CD4-positive, CD25-positive, alpha-beta regulatory T cell (primary cell): ENCODE measurements at regions not wholly inside any gene's neighbourhood (a gene's known extent, or its start where the extent isn't known, plus 50 kb on each side); places are given as distances from the start of the nearest gene placed in this dataset.

Experiments
- ATAC-seq, 2 donors: fragments of 150-1000 bp; cut with Tn5 transposase; one replicate each; pipeline ENCODE4 v1.10.0; 2021; ENCODE audit warnings: low read depth in 2 of 2, moderate number of reproducible peaks in 2 of 2, moderate library complexity in 1 of 2
- DNase-seq, 3 donors: peaks; one replicate each; pipeline versions ENCODE4 v3.0.0 to v3.0.0-alpha.2; 2012 to 2022; ENCODE audit warnings: mixed read lengths in 1 of 3
- H3K27ac ChIP-seq: one replicate; pipeline ENCODE4 v1.7.0; 2013; ENCODE audit warnings: mild to moderate bottlenecking, low read length; ENCODE audit not compliant: insufficient read depth, poor library complexity, severe bottlenecking
- H3K27me3 ChIP-seq: one replicate; pipeline ENCODE4 v1.7.0; 2013; ENCODE audit warnings: low read length; ENCODE audit not compliant: control insufficient read depth, insufficient read depth
- H3K36me3 ChIP-seq: one replicate; pipeline ENCODE4 v1.7.0; 2013; ENCODE audit warnings: mild to moderate bottlenecking, low read length, moderate library complexity; ENCODE audit not compliant: control insufficient read depth, insufficient read depth
- H3K4me1 ChIP-seq: 2 replicates; pipeline ENCODE4 v1.7.0; 2013; ENCODE audit warnings: mild to moderate bottlenecking, low read length; ENCODE audit not compliant: insufficient read depth, control insufficient read depth, poor library complexity, severe bottlenecking
- H3K4me3 ChIP-seq: one replicate; pipeline ENCODE4 v1.7.0; 2013; ENCODE audit warnings: low read depth, mild to moderate bottlenecking, low read length, moderate library complexity
- H3K9me3 ChIP-seq, 2 experiments: 1 replicate in 1 of 2; 2 replicates in 1 of 2; pipeline ENCODE4 v1.7.0; 2013; ENCODE audit warnings: low read length in 2 of 2, mild to moderate bottlenecking in 1 of 2, moderate library complexity in 1 of 2; ENCODE audit not compliant: control insufficient read depth in 2 of 2
- H3K27ac Mint-ChIP-seq, 3 donors: one replicate each; pipeline ENCODE4 v1.8.0; 2020 to 2022; ENCODE audit warnings: mild to moderate bottlenecking in 3 of 3, mixed read lengths in 3 of 3, moderate library complexity in 2 of 3
- H3K27me3 Mint-ChIP-seq: one replicate; pipeline ENCODE4 v1.8.0; 2022; ENCODE audit warnings: mild to moderate bottlenecking, mixed read lengths
- H3K36me3 Mint-ChIP-seq: one replicate; pipeline ENCODE4 v1.8.0; 2020; ENCODE audit warnings: mixed read lengths
- H3K4me1 Mint-ChIP-seq, 4 donors: one replicate each; pipeline ENCODE4 v1.8.0; 2020 to 2022; ENCODE audit warnings: mixed read lengths in 4 of 4, mild to moderate bottlenecking in 1 of 4
- H3K4me3 Mint-ChIP-seq, 4 donors: one replicate each; pipeline ENCODE4 v1.8.0; 2020 to 2022; ENCODE audit warnings: mild to moderate bottlenecking in 4 of 4, mixed read lengths in 4 of 4, moderate library complexity in 3 of 4
- H3K9me3 Mint-ChIP-seq, 7 donors: one replicate each; pipeline ENCODE4 v1.8.0; 2020 to 2022; ENCODE audit warnings: mixed read lengths in 7 of 7, mild to moderate bottlenecking in 3 of 7, moderate library complexity in 2 of 7

- H3K4me1 ChIP-seq = no peaks in the 10 kb centered on the region
- no peak overlapping the region for H3K4me3 Mint-ChIP-seq
- H3K9me3 ChIP-seq = no peaks in the 10 kb centered on the region
These were observed 82.1 kb upstream of the STAC start for GRCh38 chr3:36298188-36298587.

GRCh38 chr3:36302158-36302509 is 78.2 kb upstream of the STAC start:
- Histone ChIP-seq H3K4me1 (no peaks in the 10 kb centered on the region), H3K4me3 (no peak overlapping the region), H3K27ac (no peak overlapping the region), H3K9me3 (no peaks in the 10 kb centered on the region), H3K36me3 (no peaks in the 10 kb centered on the region), H3K27me3 (no peaks in the 10 kb centered on the region)
- ATAC-seq = no peak
- Mint-ChIP-seq H3K27me3 (peaks cover 4% of the 10 kb centered on the region), H3K27ac (no peak overlapping the region), H3K4me3 (no peak overlapping the region), H3K4me1 (no peaks in the 10 kb centered on the region), H3K36me3 (no peaks in the 10 kb centered on the region), H3K9me3 (peaks cover 0 to 2% (median 0%) of the 10 kb centered on the region in 7 donors)
- DNase-seq = no peak

More at GRCh38 chr3:36298188-36298587, 82.1 kb upstream of the STAC start:
- H3K4me1 Mint-ChIP-seq = no peaks in the 10 kb centered on the region
- no peaks in the 10 kb centered on the region for H3K36me3 ChIP-seq
- no peaks in the 10 kb centered on the region for H3K36me3 Mint-ChIP-seq
- H3K27ac ChIP-seq = no peak overlapping the region
- ATAC-seq (no peak), DNase-seq (no peak)
- H3K9me3 Mint-ChIP-seq = peaks cover 0 to 6% (median 1%) of the 10 kb centered on the region in 7 donors
- H3K27me3 ChIP-seq = no peaks in the 10 kb centered on the region
- no peaks in the 10 kb centered on the region for H3K27me3 Mint-ChIP-seq
- H3K4me3 ChIP-seq = no peak overlapping the region
- no peak overlapping the region for H3K27ac Mint-ChIP-seq

GRCh38 chr3:36302626-36303025 is 77.7 kb upstream of the STAC start:
- Mint-ChIP-seq H3K27me3 (peaks cover 4% of the 10 kb centered on the region), H3K36me3 (no peaks in the 10 kb centered on the region), H3K4me3 (no peak overlapping the region), H3K9me3 (peaks cover 0 to 2% (median 0%) of the 10 kb centered on the region in 7 donors), H3K4me1 (no peaks in the 10 kb centered on the region), H3K27ac (no peak overlapping the region)
- Histone ChIP-seq H3K4me3 (no peak overlapping the region), H3K4me1 (no peaks in the 10 kb centered on the region), H3K9me3 (no peaks in the 10 kb centered on the region), H3K27me3 (no peaks in the 10 kb centered on the region), H3K27ac (no peak overlapping the region), H3K36me3 (no peaks in the 10 kb centered on the region)
- ATAC-seq (no peak), DNase-seq (no peak)

- H3K9me3 ChIP-seq = no peaks in the 10 kb centered on the region
- Mint-ChIP-seq H3K36me3 (no peaks in the 10 kb centered on the region), H3K27ac (no peak overlapping the region), H3K27me3 (peaks cover 4% of the 10 kb centered on the region), H3K4me3 (no peak overlapping the region), H3K9me3 (peaks cover 0 to 1% (median 0%) of the 10 kb centered on the region in 7 donors), H3K4me1 (no peaks in the 10 kb centered on the region)
- DNase-seq = no peak
- no peaks in the 10 kb centered on the region for H3K36me3 ChIP-seq
- ATAC-seq = no peak
- no peaks in the 10 kb centered on the region for H3K27me3 ChIP-seq
- no peaks in the 10 kb centered on the region for H3K4me1 ChIP-seq
- no peak overlapping the region for H3K4me3 ChIP-seq
- no peak overlapping the region for H3K27ac ChIP-seq
These were observed 77.0 kb upstream of the STAC start for GRCh38 chr3:36303286-36303685.

GRCh38 chr3:36305929-36306520 is 74.3 kb upstream of the STAC start:
- H3K9me3 Mint-ChIP-seq = peaks cover 0 to 3% (median 0%) of the 10 kb centered on the region in 7 donors
- H3K4me3 Mint-ChIP-seq = no peak overlapping the region
- Histone ChIP-seq H3K4me3 (no peak overlapping the region), H3K9me3 (no peaks in the 10 kb centered on the region), H3K27me3 (no peaks in the 10 kb centered on the region), H3K27ac (no peak overlapping the region), H3K4me1 (no peaks in the 10 kb centered on the region), H3K36me3 (no peaks in the 10 kb centered on the region)
- no peak overlapping the region for H3K27ac Mint-ChIP-seq
- H3K4me1 Mint-ChIP-seq = no peaks in the 10 kb centered on the region
- peaks cover 4% of the 10 kb centered on the region for H3K27me3 Mint-ChIP-seq
- ATAC-seq = no peak
- no peaks in the 10 kb centered on the region for H3K36me3 Mint-ChIP-seq
- no peak for DNase-seq

GRCh38 chr3:36309092-36309491 is 71.2 kb upstream of the STAC start:
- H3K4me1 Mint-ChIP-seq = no peaks in the 10 kb centered on the region
- H3K9me3 Mint-ChIP-seq = peaks cover 0 to 3% (median 0%) of the 10 kb centered on the region in 7 donors
- Histone ChIP-seq H3K4me3 (no peak overlapping the region), H3K27me3 (no peaks in the 10 kb centered on the region), H3K4me1 (no peaks in the 10 kb centered on the region), H3K27ac (no peak overlapping the region), H3K36me3 (no peaks in the 10 kb centered on the region), H3K9me3 (no peaks in the 10 kb centered on the region)
- H3K27ac Mint-ChIP-seq = no peak overlapping the region
- peaks cover 1% of the 10 kb centered on the region for H3K27me3 Mint-ChIP-seq
- no peak for ATAC-seq
- DNase-seq = no peak
- no peaks in the 10 kb centered on the region for H3K36me3 Mint-ChIP-seq
- H3K4me3 Mint-ChIP-seq = no peak overlapping the region

GRCh38 chr3:36312351-36312750 is 68.0 kb upstream of the STAC start:
- Histone ChIP-seq H3K9me3 (no peaks in the 10 kb centered on the region), H3K27ac (no peak overlapping the region), H3K36me3 (no peaks in the 10 kb centered on the region), H3K4me1 (no peaks in the 10 kb centered on the region), H3K27me3 (no peaks in the 10 kb centered on the region), H3K4me3 (no peak overlapping the region)
- H3K36me3 Mint-ChIP-seq = no peaks in the 10 kb centered on the region
- H3K4me3 Mint-ChIP-seq = no peak overlapping the region
- DNase-seq (no peak), ATAC-seq (no peak)
- H3K9me3 Mint-ChIP-seq = peaks cover 0 to 7% (median 4%) of the 10 kb centered on the region in 7 donors
- no peaks in the 10 kb centered on the region for H3K4me1 Mint-ChIP-seq
- no peaks in the 10 kb centered on the region for H3K27me3 Mint-ChIP-seq
- H3K27ac Mint-ChIP-seq = no peak overlapping the region

GRCh38 chr3:36317915-36318314 is 62.4 kb upstream of the STAC start:
- H3K27ac Mint-ChIP-seq = no peak overlapping the region
- no peaks in the 10 kb centered on the region for H3K36me3 ChIP-seq
- no peaks in the 10 kb centered on the region for H3K27me3 ChIP-seq
- H3K9me3 Mint-ChIP-seq = peaks cover 0 to 13% (median 4%) of the 10 kb centered on the region in 7 donors
- no peak overlapping the region for H3K4me3 Mint-ChIP-seq
- DNase-seq (no peak), ATAC-seq (no peak)
- H3K4me3 ChIP-seq = no peak overlapping the region
- no peaks in the 10 kb centered on the region for H3K4me1 ChIP-seq
- H3K27me3 Mint-ChIP-seq = no peaks in the 10 kb centered on the region
- H3K36me3 Mint-ChIP-seq = no peaks in the 10 kb centered on the region
- no peaks in the 10 kb centered on the region for H3K9me3 ChIP-seq
- H3K27ac ChIP-seq = no peak overlapping the region
- H3K4me1 Mint-ChIP-seq = no peaks in the 10 kb centered on the region
